Endothelial cell of umbilical vein (primary cell): ENCODE measurements at regions not wholly inside any gene's neighbourhood (a gene's known extent, or its start where the extent isn't known, plus 50 kb on each side); places are given as distances from the start of the nearest gene placed in this dataset.

Experiments used
- EZH2 ChIP-seq: IDR thresholded peaks from 2 replicates; pipeline ENCODE4 v1.6.1; 2012; ENCODE audit warnings: borderline replicate concordance, low read depth, mild to moderate bottlenecking, moderate library complexity, low read length, inconsistent platforms; ENCODE audit not compliant: severe bottlenecking
- JUN ChIP-seq: IDR thresholded peaks from 2 replicates; pipeline ENCODE4 v1.6.1; 2011; ENCODE audit warnings: borderline replicate concordance, low read depth; ENCODE audit not compliant: insufficient read length, insufficient read depth
- POLR2A ChIP-seq: IDR thresholded peaks from 2 replicates; pipeline ENCODE4 v1.6.1; 2012; ENCODE audit warnings: low read depth, mild to moderate bottlenecking, control low read depth, low read length
- TF ChIP-seq, protein P1 (sequence below), 2 donors: IDR thresholded peaks; 1 replicate in 1 of 2; 2 replicates in 1 of 2; pipeline ENCODE4 v1.5.1; 2011; ENCODE audit warnings: low read length in 2 of 2, mild to moderate bottlenecking in 2 of 2, moderate library complexity in 2 of 2, control low read depth in 1 of 2, inconsistent platforms in 1 of 2, low read depth in 1 of 2; ENCODE audit not compliant: insufficient read depth in 1 of 2; ENCODE audit errors: extremely low read depth in 1 of 2

DNA sequence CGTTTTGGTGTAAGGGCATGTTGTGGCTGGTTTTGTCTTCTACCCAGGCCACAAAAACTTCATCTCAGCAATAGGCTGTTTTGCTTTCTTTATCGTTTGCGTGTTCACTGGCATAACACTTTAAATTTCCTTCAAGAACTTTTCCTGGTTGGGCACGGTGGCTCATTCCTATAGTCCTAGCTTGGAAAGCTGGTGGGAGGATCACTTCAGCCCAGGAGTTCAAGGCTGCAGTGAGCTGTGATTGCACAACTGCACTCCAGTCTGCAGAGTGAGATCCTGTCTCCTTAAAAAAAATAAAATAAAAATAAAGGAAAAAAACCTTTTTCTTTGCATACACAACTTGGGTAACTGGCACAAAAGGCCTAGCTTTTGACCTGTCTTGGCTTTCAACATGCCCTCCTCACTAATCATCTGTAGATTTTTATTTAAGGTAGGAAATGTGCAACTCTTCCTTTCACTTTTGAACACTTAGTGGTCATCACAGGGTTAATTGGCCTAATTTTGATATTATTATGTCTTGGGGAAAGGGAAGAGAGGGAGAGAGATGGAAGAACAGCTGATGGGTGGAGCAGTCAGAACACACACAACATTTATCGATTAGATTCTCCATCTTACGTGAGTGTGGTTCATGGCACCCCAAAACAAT, 78.9 kb upstream of the PSMA6 start:
- TF ChIP-seq, protein P1, sequence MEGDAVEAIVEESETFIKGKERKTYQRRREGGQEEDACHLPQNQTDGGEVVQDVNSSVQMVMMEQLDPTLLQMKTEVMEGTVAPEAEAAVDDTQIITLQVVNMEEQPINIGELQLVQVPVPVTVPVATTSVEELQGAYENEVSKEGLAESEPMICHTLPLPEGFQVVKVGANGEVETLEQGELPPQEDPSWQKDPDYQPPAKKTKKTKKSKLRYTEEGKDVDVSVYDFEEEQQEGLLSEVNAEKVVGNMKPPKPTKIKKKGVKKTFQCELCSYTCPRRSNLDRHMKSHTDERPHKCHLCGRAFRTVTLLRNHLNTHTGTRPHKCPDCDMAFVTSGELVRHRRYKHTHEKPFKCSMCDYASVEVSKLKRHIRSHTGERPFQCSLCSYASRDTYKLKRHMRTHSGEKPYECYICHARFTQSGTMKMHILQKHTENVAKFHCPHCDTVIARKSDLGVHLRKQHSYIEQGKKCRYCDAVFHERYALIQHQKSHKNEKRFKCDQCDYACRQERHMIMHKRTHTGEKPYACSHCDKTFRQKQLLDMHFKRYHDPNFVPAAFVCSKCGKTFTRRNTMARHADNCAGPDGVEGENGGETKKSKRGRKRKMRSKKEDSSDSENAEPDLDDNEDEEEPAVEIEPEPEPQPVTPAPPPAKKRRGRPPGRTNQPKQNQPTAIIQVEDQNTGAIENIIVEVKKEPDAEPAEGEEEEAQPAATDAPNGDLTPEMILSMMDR (IDR thresholded peaks at IDR 0.05; ENCODE audit: extremely low read depth in 1 of 2, insufficient read depth in 1 of 2, low read depth in 1 of 2, low read length in 2 of 2): no peak
- TF ChIP-seq JUN: no peak
- no peak for TF ChIP-seq EZH2
- no peak for TF ChIP-seq POLR2A
